Activated B cell treated with CpG ODN at 0.5 μM for 24 hours (primary cell): ENCODE measurements at regions not wholly inside any gene's neighbourhood (a gene's known extent, or its start where the extent isn't known, plus 50 kb on each side); places are given as distances from the start of the nearest gene placed in this dataset.
"Not testable (repeated sequence)": the region's sequence is repeated elsewhere in the genome, so short reads cannot be mapped to it uniquely, and the experiment has no call there.

Experiments used
- ATAC-seq: fragments of 200-7000 bp; cut with Tn5 transposase; one replicate; pipeline ENCODE4 v1.10.0; 2021; ENCODE audit warnings: low read depth, mild to moderate bottlenecking, moderate library complexity
- CTCF ChIA-PET: fragments of 350-600 bp; sonication (Branson Sonifier 250); formaldehyde crosslinking; loops from one replicate; lab custom pipeline; 2021; ENCODE audit warnings: antibody characterized with exemption; lab: Charles Lee
- POLR2A ChIA-PET: fragments of 350-600 bp; sonication (Branson Sonifier 250); formaldehyde crosslinking; loops from one replicate; lab custom pipeline; 2021; ENCODE audit warnings: antibody characterized with exemption; lab: Charles Lee
- DNase-seq: peaks from one replicate; pipeline ENCODE4 v3.0.0; 2022
- H3K27ac Mint-ChIP-seq: one replicate; pipeline ENCODE4 v1.8.0; 2020; ENCODE audit warnings: mixed read lengths
- H3K27me3 Mint-ChIP-seq: one replicate; pipeline ENCODE4 v1.8.0; 2021; ENCODE audit warnings: mixed read lengths
- H3K36me3 Mint-ChIP-seq: one replicate; pipeline ENCODE4 v1.8.0; 2021; ENCODE audit warnings: low read depth, mixed read lengths
- H3K4me1 Mint-ChIP-seq: one replicate; pipeline ENCODE4 v1.8.0; 2021; ENCODE audit warnings: mixed read lengths
- H3K4me3 Mint-ChIP-seq: one replicate; pipeline ENCODE4 v1.8.0; 2020; ENCODE audit warnings: mild to moderate bottlenecking, mixed read lengths
- H3K9me3 Mint-ChIP-seq: one replicate; pipeline ENCODE4 v1.8.0; 2020; ENCODE audit warnings: mixed read lengths
- CTCF ChIP-seq: fragments of 200-600 bp; IDR thresholded peaks from one replicate; pipeline ENCODE4 v1.8.0; 2022; ENCODE audit warnings: antibody characterized with exemption, mild to moderate bottlenecking
- intact Hi-C: fragments of 100-400 bp; cut with micrococcal nuclease; formaldehyde crosslinking; loops from one replicate; pipeline ENCODE4 v1.15.1; 2024

- H3K4me1 Mint-ChIP-seq = no peaks in the 10 kb centered on the region
- no peaks in the 10 kb centered on the region for H3K27me3 Mint-ChIP-seq
- no peaks in the 10 kb centered on the region for H3K36me3 Mint-ChIP-seq
- intact Hi-C loops = no loop called here
- TF ChIP-seq CTCF = no peak
- no peaks in the 10 kb centered on the region for H3K9me3 Mint-ChIP-seq
- ATAC-seq (no peak), DNase-seq (no peak)
- H3K27ac Mint-ChIP-seq = no peak overlapping the region
- no peak overlapping the region for H3K4me3 Mint-ChIP-seq
- POLR2A ChIA-PET = no interaction called here
- CTCF ChIA-PET = no interaction called here
Measured at GRCh38 chr5:174505621-174506020, 218.8 kb upstream of the MSX2 start.

GRCh38 chr5:174510782-174511453 is 213.5 kb upstream of the MSX2 start:
- H3K9me3 Mint-ChIP-seq, DNase-seq, intact Hi-C loops, POLR2A ChIA-PET, H3K27me3 Mint-ChIP-seq, H3K27ac Mint-ChIP-seq, CTCF ChIA-PET, H3K4me1 Mint-ChIP-seq, H3K4me3 Mint-ChIP-seq, H3K36me3 Mint-ChIP-seq, ATAC-seq: not testable (repeated sequence)

- ChIA-PET CTCF (no interaction called here), POLR2A (no interaction called here)
- Mint-ChIP-seq H3K36me3 (no peaks in the 10 kb centered on the region), H3K27me3 (no peaks in the 10 kb centered on the region), H3K4me1 (no peaks in the 10 kb centered on the region), H3K9me3 (peaks cover 5% of the 10 kb centered on the region), H3K27ac (no peak overlapping the region), H3K4me3 (no peak overlapping the region)
- ATAC-seq (no peak), DNase-seq (no peak)
- no peak for TF ChIP-seq CTCF
- intact Hi-C loops = no loop called here
Measured at GRCh38 chr5:174511714-174512253, 212.6 kb upstream of the MSX2 start.

- intact Hi-C loops = no loop called here
- TF ChIP-seq CTCF = no peak
- POLR2A ChIA-PET = no interaction called here
- Mint-ChIP-seq H3K4me1 (no peaks in the 10 kb centered on the region), H3K27ac (no peak overlapping the region), H3K27me3 (no peaks in the 10 kb centered on the region), H3K36me3 (no peaks in the 10 kb centered on the region), H3K9me3 (peaks cover 6% of the 10 kb centered on the region), H3K4me3 (no peak overlapping the region)
- ATAC-seq (no peak), DNase-seq (no peak)
- CTCF ChIA-PET = no interaction called here
Measured at GRCh38 chr5:174514325-174514724, 210.1 kb upstream of the MSX2 start.

GRCh38 chr5:174514983-174515394 is 209.4 kb upstream of the MSX2 start:
- Mint-ChIP-seq H3K9me3 (peaks cover 6% of the 10 kb centered on the region), H3K4me3 (no peak overlapping the region), H3K27me3 (no peaks in the 10 kb centered on the region), H3K4me1 (no peaks in the 10 kb centered on the region), H3K36me3 (no peaks in the 10 kb centered on the region), H3K27ac (no peak overlapping the region)
- CTCF ChIA-PET = no interaction called here
- TF ChIP-seq CTCF = no peak
- no peak for ATAC-seq
- intact Hi-C loops = no loop called here
- no peak for DNase-seq
- POLR2A ChIA-PET = no interaction called here
